GM12873 (cell line): ENCODE measurements at regions not wholly inside any gene's neighbourhood (a gene's known extent, or its start where the extent isn't known, plus 50 kb on each side); places are given as distances from the start of the nearest gene placed in this dataset.

Source experiments
- CTCF ChIP-seq: IDR thresholded peaks from 2 replicates; pipeline ENCODE4 v1.5.1; 2012; ENCODE audit warnings: low read depth, mild to moderate bottlenecking, moderate library complexity, low read length, control low read depth; ENCODE audit not compliant: insufficient read depth; ENCODE audit errors: missing control alignments

- TF ChIP-seq CTCF, result no peak
Measured at GRCh38 chr4:19455850-19456602, 795.7 kb upstream of the SLIT2 start.

- TF ChIP-seq CTCF, result no peak
Measured at GRCh38 chr4:19455196-19455595, 796.5 kb upstream of the SLIT2 start.

GRCh38 chr4:19438233-19438632, 813.5 kb upstream of the SLIT2 start:
- no peak for TF ChIP-seq CTCF

- TF ChIP-seq CTCF, result no peak
Measured at GRCh38 chr4:19437008-19437407, 814.7 kb upstream of the SLIT2 start.

- TF ChIP-seq CTCF, result no peak
Measured at GRCh38 chr4:19429684-19430083, 822.0 kb upstream of the SLIT2 start.

- no peak for TF ChIP-seq CTCF
Measured at GRCh38 chr4:19425146-19425545, 826.6 kb upstream of the SLIT2 start.

GRCh38 chr4:19417256-19417655, 834.4 kb upstream of the SLIT2 start:
- no peak for TF ChIP-seq CTCF

GRCh38 chr4:19416146-19416545, 835.6 kb upstream of the SLIT2 start:
- no peak for TF ChIP-seq CTCF
